ENCODE measurements at regions not wholly inside any gene's neighbourhood (a gene's known extent, or its start where the extent isn't known, plus 50 kb on each side); places are given as distances from the start of the nearest gene placed in this dataset.

GRCh38 chr11:97815667-97816066 is 1205.1 kb upstream of the CNTN5 start:
- TF ChIP-seq, protein P1, sequence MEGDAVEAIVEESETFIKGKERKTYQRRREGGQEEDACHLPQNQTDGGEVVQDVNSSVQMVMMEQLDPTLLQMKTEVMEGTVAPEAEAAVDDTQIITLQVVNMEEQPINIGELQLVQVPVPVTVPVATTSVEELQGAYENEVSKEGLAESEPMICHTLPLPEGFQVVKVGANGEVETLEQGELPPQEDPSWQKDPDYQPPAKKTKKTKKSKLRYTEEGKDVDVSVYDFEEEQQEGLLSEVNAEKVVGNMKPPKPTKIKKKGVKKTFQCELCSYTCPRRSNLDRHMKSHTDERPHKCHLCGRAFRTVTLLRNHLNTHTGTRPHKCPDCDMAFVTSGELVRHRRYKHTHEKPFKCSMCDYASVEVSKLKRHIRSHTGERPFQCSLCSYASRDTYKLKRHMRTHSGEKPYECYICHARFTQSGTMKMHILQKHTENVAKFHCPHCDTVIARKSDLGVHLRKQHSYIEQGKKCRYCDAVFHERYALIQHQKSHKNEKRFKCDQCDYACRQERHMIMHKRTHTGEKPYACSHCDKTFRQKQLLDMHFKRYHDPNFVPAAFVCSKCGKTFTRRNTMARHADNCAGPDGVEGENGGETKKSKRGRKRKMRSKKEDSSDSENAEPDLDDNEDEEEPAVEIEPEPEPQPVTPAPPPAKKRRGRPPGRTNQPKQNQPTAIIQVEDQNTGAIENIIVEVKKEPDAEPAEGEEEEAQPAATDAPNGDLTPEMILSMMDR (IDR thresholded peaks at IDR 0.05): no peak
- TF ChIP-seq CHD2 (IDR thresholded peaks at IDR 0.05; ENCODE audit: low read length, partially characterized antibody) (no peak), POLR2A (IDR thresholded peaks at IDR 0.05; ENCODE audit: low read length) (no peak), ZFP36 (IDR thresholded peaks at IDR 0.05; ENCODE audit: borderline replicate concordance, partially characterized antibody) (no peak), RFX5 (IDR thresholded peaks at IDR 0.05) (no peak), RAD21 (conservative IDR thresholded peaks at IDR 0.05 in 1 of 2, IDR thresholded peaks at IDR 0.05 in 1 of 2) (no peak), KDM5A (IDR thresholded peaks at IDR 0.05) (no peak), PBX3 (IDR thresholded peaks at IDR 0.05) (no peak)
- TF ChIP-seq, protein P2, sequence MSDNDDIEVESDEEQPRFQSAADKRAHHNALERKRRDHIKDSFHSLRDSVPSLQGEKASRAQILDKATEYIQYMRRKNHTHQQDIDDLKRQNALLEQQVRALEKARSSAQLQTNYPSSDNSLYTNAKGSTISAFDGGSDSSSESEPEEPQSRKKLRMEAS (IDR thresholded peaks at IDR 0.05): no peak

All from A549 (cell line).